ENCODE measurements at regions not wholly inside any gene's neighbourhood (a gene's known extent, or its start where the extent isn't known, plus 50 kb on each side); places are given as distances from the start of the nearest gene placed in this dataset.

GRCh38 chr1:185367218-185367617 is 50.2 kb upstream of the IVNS1ABP start:
- no peaks in the 10 kb centered on the region for H3K36me3 ChIP-seq
- TF ChIP-seq, protein P1, sequence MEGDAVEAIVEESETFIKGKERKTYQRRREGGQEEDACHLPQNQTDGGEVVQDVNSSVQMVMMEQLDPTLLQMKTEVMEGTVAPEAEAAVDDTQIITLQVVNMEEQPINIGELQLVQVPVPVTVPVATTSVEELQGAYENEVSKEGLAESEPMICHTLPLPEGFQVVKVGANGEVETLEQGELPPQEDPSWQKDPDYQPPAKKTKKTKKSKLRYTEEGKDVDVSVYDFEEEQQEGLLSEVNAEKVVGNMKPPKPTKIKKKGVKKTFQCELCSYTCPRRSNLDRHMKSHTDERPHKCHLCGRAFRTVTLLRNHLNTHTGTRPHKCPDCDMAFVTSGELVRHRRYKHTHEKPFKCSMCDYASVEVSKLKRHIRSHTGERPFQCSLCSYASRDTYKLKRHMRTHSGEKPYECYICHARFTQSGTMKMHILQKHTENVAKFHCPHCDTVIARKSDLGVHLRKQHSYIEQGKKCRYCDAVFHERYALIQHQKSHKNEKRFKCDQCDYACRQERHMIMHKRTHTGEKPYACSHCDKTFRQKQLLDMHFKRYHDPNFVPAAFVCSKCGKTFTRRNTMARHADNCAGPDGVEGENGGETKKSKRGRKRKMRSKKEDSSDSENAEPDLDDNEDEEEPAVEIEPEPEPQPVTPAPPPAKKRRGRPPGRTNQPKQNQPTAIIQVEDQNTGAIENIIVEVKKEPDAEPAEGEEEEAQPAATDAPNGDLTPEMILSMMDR (IDR thresholded peaks at IDR 0.05 in 4 of 5, conservative IDR thresholded peaks at IDR 0.05 in 1 of 5), result no peak
- TF ChIP-seq POLR2A (IDR thresholded peaks at IDR 0.05), result no peak
- ATAC-seq (no peak), DNase-seq (no peak)
- intact Hi-C loops (cut with DNase I; ENCODE audit: low total_unique reads), result no loop called here
- in situ Hi-C loops (cut with MboI; ENCODE audit: low sequenced_read_pairs in 4 of 4), result no loop called here
- H3K27ac ChIP-seq, result no peak overlapping the region
- no peaks in the 10 kb centered on the region for H3K9me3 ChIP-seq
- no peak overlapping the region for H3K4me3 ChIP-seq
- no peaks in the 10 kb centered on the region for H3K4me1 ChIP-seq
- H3K27me3 ChIP-seq, result no peaks in the 10 kb centered on the region
